Kidney (tissue), 13 donors: ENCODE measurements at regions not wholly inside any gene's neighbourhood (a gene's known extent, or its start where the extent isn't known, plus 50 kb on each side); places are given as distances from the start of the nearest gene placed in this dataset.

Experiments used
- DNase-seq, 5 donors: peaks; one replicate each; pipeline ENCODE4 v3.0.0-alpha.2; 2013 to 2020
- FAIRE-seq: peaks from 2 replicates; lab custom pipeline; 2012; peaks lifted over from hg19 to GRCh38; lab: Jason Lieb, UNC
- H3K27ac ChIP-seq, 2 donors: one replicate each; pipeline ENCODE4 v1.7.0; 2013; ENCODE audit warnings: low read depth in 2 of 2, low read length in 2 of 2, inconsistent platforms in 1 of 2
- H3K27me3 ChIP-seq: one replicate; pipeline ENCODE4 v1.7.1; 2013; ENCODE audit warnings: low read length, inconsistent platforms; ENCODE audit not compliant: control insufficient read depth, insufficient read depth
- H3K36me3 ChIP-seq, 3 donors: one replicate each; pipeline versions ENCODE4 v1.7.0 to v1.7.1; 2013; ENCODE audit warnings: low read length in 3 of 3, control low read depth in 1 of 3, inconsistent platforms in 1 of 3; ENCODE audit not compliant: insufficient read depth in 3 of 3, control insufficient read depth in 2 of 3
- H3K4me1 ChIP-seq, 3 donors: one replicate each; pipeline versions ENCODE4 v1.7.0 to v1.7.1; 2013; ENCODE audit warnings: low read length in 3 of 3, inconsistent platforms in 1 of 3, low read depth in 1 of 3; ENCODE audit not compliant: control insufficient read depth in 2 of 3, insufficient read depth in 2 of 3
- H3K4me3 ChIP-seq, 3 donors: one replicate each; pipeline versions ENCODE4 v1.7.0 to v1.8.1; 2013; ENCODE audit warnings: low read length in 3 of 3, control low read depth in 1 of 3, inconsistent platforms in 1 of 3
- H3K9ac ChIP-seq, 3 donors: one replicate each; pipeline versions ENCODE4 v1.7.0 to v1.7.1; 2013; ENCODE audit warnings: low read length in 3 of 3, control low read depth in 1 of 3, inconsistent platforms in 1 of 3
- H3K9me3 ChIP-seq, 3 donors: one replicate each; pipeline versions ENCODE4 v1.7.0 to v1.7.1; 2013; ENCODE audit warnings: low read length in 3 of 3, control low read depth in 1 of 3, inconsistent platforms in 1 of 3; ENCODE audit not compliant: control insufficient read depth in 2 of 3, insufficient read depth in 1 of 3
- intact Hi-C: fragments of 100-400 bp; cut with DNase I; formaldehyde crosslinking; loops from one replicate; pipeline ENCODE4 v1.11.1; 2022
- TF ChIP-seq, protein P1 (sequence below): IDR thresholded peaks from 3 replicates; pipeline ENCODE4 v1.5.1; 2012; ENCODE audit warnings: mild to moderate bottlenecking, moderate library complexity, borderline replicate concordance; ENCODE audit not compliant: insufficient read depth; ENCODE audit errors: extremely low read depth
- donor health status: control.
- donor health status: control.
- donor health status: control.
- donor health status: control.
- donor health status: control.
- donor health status: DM: yes; HTN: yes; CAD: no.
- donor health status: Normal renal cell carcinoma (clear cell type).

DNA sequence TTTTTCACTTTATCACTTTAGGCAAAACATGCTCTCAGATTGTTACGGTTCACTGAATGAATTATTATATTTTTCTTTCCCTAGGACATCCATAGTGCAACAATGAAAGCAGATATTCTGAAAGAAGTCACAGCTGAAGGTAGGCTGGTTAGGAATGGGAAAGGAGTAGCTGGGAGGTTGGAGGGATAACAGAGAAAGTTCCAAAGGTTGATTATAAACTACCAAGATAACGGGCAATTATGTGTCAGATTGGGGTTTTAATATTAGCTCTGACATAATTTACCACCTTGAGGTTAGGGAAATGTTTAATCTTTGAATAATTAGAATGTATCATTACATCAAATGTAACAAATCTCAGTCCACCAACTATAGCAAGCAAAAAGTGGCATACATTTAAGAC is 96.5 kb downstream of the HTR1B start:
- H3K4me1 ChIP-seq: no peaks in the 10 kb centered on the region
- DNase-seq (no peak), FAIRE-seq (no peak)
- no peak overlapping the region for H3K4me3 ChIP-seq
- no peaks in the 10 kb centered on the region for H3K27me3 ChIP-seq
- H3K9ac ChIP-seq: no peak overlapping the region
- TF ChIP-seq, protein P1, sequence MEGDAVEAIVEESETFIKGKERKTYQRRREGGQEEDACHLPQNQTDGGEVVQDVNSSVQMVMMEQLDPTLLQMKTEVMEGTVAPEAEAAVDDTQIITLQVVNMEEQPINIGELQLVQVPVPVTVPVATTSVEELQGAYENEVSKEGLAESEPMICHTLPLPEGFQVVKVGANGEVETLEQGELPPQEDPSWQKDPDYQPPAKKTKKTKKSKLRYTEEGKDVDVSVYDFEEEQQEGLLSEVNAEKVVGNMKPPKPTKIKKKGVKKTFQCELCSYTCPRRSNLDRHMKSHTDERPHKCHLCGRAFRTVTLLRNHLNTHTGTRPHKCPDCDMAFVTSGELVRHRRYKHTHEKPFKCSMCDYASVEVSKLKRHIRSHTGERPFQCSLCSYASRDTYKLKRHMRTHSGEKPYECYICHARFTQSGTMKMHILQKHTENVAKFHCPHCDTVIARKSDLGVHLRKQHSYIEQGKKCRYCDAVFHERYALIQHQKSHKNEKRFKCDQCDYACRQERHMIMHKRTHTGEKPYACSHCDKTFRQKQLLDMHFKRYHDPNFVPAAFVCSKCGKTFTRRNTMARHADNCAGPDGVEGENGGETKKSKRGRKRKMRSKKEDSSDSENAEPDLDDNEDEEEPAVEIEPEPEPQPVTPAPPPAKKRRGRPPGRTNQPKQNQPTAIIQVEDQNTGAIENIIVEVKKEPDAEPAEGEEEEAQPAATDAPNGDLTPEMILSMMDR: no peak
- no peaks in the 10 kb centered on the region for H3K36me3 ChIP-seq
- intact Hi-C loops: no loop called here
- no peak overlapping the region for H3K27ac ChIP-seq
- H3K9me3 ChIP-seq: no peaks in the 10 kb centered on the region

GRCh38 chr6:77363702-77364101 is 99.6 kb downstream of the HTR1B start:
- H3K27me3 ChIP-seq: no peaks in the 10 kb centered on the region
- H3K4me3 ChIP-seq: no peak overlapping the region
- intact Hi-C loops: no loop called here
- H3K27ac ChIP-seq: no peak overlapping the region
- no peak overlapping the region for H3K9ac ChIP-seq
- no peaks in the 10 kb centered on the region for H3K36me3 ChIP-seq
- no peaks in the 10 kb centered on the region for H3K4me1 ChIP-seq
- DNase-seq: no peak
- no peaks in the 10 kb centered on the region for H3K9me3 ChIP-seq
- TF ChIP-seq, protein P1: no peak
- no peak for FAIRE-seq

DNA sequence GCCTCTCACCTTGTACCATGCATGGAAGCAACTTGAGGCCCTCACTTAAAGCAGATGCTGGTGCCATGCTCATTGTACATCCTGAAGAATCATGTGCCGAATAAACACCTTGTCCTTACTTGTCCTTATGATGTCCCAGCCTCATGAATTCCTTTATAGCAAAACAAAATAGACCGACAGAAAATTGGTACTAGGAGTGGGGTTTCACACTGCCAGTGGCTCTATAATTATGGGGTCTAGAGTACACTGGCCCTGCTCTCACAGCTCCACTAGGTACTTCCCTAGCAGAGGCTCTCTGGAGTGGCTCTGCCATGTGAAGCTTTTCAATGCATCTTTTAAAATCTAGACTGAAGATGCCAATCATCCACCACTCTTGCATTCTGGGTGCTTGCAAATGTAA is 101.2 kb downstream of the HTR1B start:
- no peaks in the 10 kb centered on the region for H3K27me3 ChIP-seq
- H3K9me3 ChIP-seq: no peaks in the 10 kb centered on the region
- no peak for FAIRE-seq
- H3K4me3 ChIP-seq: no peak overlapping the region
- H3K27ac ChIP-seq: no peak overlapping the region
- TF ChIP-seq, protein P1: no peak
- DNase-seq: no peak
- H3K4me1 ChIP-seq: no peaks in the 10 kb centered on the region
- intact Hi-C loops: no loop called here
- H3K36me3 ChIP-seq: no peaks in the 10 kb centered on the region
- H3K9ac ChIP-seq: no peak overlapping the region

GRCh38 chr6:77361018-77361417 is 102.3 kb downstream of the HTR1B start:
- no peak for DNase-seq
- no peaks in the 10 kb centered on the region for H3K36me3 ChIP-seq
- H3K4me3 ChIP-seq: no peak overlapping the region
- no peak for FAIRE-seq
- H3K9ac ChIP-seq: no peak overlapping the region
- intact Hi-C loops: no loop called here
- no peak overlapping the region for H3K27ac ChIP-seq
- no peaks in the 10 kb centered on the region for H3K9me3 ChIP-seq
- H3K4me1 ChIP-seq: no peaks in the 10 kb centered on the region
- TF ChIP-seq, protein P1: no peak
- H3K27me3 ChIP-seq: no peaks in the 10 kb centered on the region
